Vagina (tissue), 2 donors: ENCODE measurements at regions not wholly inside any gene's neighbourhood (a gene's known extent, or its start where the extent isn't known, plus 50 kb on each side); places are given as distances from the start of the nearest gene placed in this dataset.

Source experiments
- POLR2A ChIP-seq, 2 donors: fragments of 450-650 bp; IDR thresholded peaks; one replicate each; pipeline ENCODE4 v1.6.1; 2017; ENCODE audit warnings: antibody characterized with exemption in 2 of 2, mild to moderate bottlenecking in 2 of 2, moderate library complexity in 2 of 2
- POLR2AphosphoS5 ChIP-seq, 2 donors: sonication (generic); formaldehyde crosslinking; IDR thresholded peaks; one replicate each; pipeline ENCODE4 v1.9.0; 2017; ENCODE audit warnings: antibody characterized with exemption in 2 of 2, mild to moderate bottlenecking in 2 of 2, low read depth in 1 of 2; ENCODE audit not compliant: insufficient read depth in 1 of 2
- TF ChIP-seq, protein P1 (sequence below), 3 experiments: fragments of 450-650 bp in 2 of 3; fragments of 200-600 bp in 1 of 3; sonication (generic) in 1 of 3; IDR thresholded peaks; one replicate each; pipeline ENCODE4 v1.5.1; 2017 to 2019; ENCODE audit warnings: antibody characterized with exemption in 3 of 3, mild to moderate bottlenecking in 2 of 3, moderate library complexity in 2 of 3

DNA sequence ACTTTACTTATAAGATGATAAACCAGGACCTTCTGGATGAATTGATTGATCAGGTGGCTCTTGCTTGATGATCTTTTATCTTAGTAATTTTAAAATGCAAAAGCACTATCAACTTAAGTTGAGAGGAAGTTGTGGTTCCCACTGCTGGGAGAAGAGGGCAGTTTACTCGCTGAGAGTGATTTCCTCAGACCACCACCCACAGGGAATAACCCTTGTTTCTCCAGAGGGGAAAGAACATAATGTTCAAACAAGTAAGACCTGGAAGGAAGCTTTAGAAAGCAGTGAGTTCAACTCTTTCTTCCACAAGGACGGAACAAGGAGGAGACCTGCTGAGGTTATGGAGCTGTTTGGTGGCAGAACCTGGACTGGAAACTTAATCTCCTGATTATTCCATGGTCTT lies 138.7 kb downstream of the FAM204A start:
- TF ChIP-seq POLR2A (IDR thresholded peaks at IDR 0.05), result no peak
- no peak for TF ChIP-seq POLR2AphosphoS5 (IDR thresholded peaks at IDR 0.05; ENCODE audit: insufficient read depth in 1 of 2, low read depth in 1 of 2)
- TF ChIP-seq, protein P1, sequence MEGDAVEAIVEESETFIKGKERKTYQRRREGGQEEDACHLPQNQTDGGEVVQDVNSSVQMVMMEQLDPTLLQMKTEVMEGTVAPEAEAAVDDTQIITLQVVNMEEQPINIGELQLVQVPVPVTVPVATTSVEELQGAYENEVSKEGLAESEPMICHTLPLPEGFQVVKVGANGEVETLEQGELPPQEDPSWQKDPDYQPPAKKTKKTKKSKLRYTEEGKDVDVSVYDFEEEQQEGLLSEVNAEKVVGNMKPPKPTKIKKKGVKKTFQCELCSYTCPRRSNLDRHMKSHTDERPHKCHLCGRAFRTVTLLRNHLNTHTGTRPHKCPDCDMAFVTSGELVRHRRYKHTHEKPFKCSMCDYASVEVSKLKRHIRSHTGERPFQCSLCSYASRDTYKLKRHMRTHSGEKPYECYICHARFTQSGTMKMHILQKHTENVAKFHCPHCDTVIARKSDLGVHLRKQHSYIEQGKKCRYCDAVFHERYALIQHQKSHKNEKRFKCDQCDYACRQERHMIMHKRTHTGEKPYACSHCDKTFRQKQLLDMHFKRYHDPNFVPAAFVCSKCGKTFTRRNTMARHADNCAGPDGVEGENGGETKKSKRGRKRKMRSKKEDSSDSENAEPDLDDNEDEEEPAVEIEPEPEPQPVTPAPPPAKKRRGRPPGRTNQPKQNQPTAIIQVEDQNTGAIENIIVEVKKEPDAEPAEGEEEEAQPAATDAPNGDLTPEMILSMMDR (IDR thresholded peaks at IDR 0.05), result no peak
